Embryonic facial prominence (tissue), 1 donor: ENCODE measurements at regions not wholly inside any gene's neighbourhood (a gene's known extent, or its start where the extent isn't known, plus 50 kb on each side); places are given as distances from the start of the nearest gene placed in this dataset.

Source experiments
- DNase-seq: peaks from one replicate; pipeline ENCODE4 v3.0.0-alpha.2; 2016; ENCODE audit errors: extremely low spot score

- DNase-seq, result no peak
Measured at GRCh38 chr17:12290207-12290606, 269.5 kb downstream of the MAP2K4 start.

GRCh38 chr17:12296209-12296625, 275.5 kb downstream of the MAP2K4 start:
- DNase-seq, result peak; percentile 26

- no peak for DNase-seq
Measured at GRCh38 chr17:12301551-12301950, 280.9 kb downstream of the MAP2K4 start.

- DNase-seq, result no peak
Measured at GRCh38 chr17:12302711-12303110, 282.0 kb downstream of the MAP2K4 start.

- no peak for DNase-seq
Measured at GRCh38 chr17:12310811-12311210, 290.1 kb downstream of the MAP2K4 start.

- DNase-seq, result no peak
Measured at GRCh38 chr17:12312692-12313091, 292.0 kb downstream of the MAP2K4 start.

GRCh38 chr17:12313786-12314185, 293.1 kb downstream of the MAP2K4 start:
- no peak for DNase-seq

- DNase-seq, result no peak
Measured at GRCh38 chr17:12316021-12316420, 295.3 kb downstream of the MAP2K4 start.

- no peak for DNase-seq
Measured at GRCh38 chr17:12318571-12319266, 298.0 kb downstream of the MAP2K4 start.

GRCh38 chr17:12320286-12320685, 299.6 kb downstream of the MAP2K4 start:
- DNase-seq, result no peak

- no peak for DNase-seq
Measured at GRCh38 chr17:12328204-12328603, 307.5 kb downstream of the MAP2K4 start.

- no peak for DNase-seq
Measured at GRCh38 chr17:12330456-12330855, 309.8 kb downstream of the MAP2K4 start.

- DNase-seq, result no peak
Measured at GRCh38 chr17:12341328-12341727, 320.7 kb downstream of the MAP2K4 start.

- no peak for DNase-seq
Measured at GRCh38 chr17:12342161-12342560, 321.5 kb downstream of the MAP2K4 start.

- no peak for DNase-seq
Measured at GRCh38 chr17:12342609-12343435, 322.1 kb downstream of the MAP2K4 start.

- no peak for DNase-seq
Measured at GRCh38 chr17:12348476-12348875, 317.2 kb upstream of the MYOCD start.

GRCh38 chr17:12349297-12349696, 316.4 kb upstream of the MYOCD start:
- DNase-seq, result no peak

- no peak for DNase-seq
Measured at GRCh38 chr17:12352127-12352526, 313.6 kb upstream of the MYOCD start.

- DNase-seq, result no peak
Measured at GRCh38 chr17:12357600-12357999, 308.1 kb upstream of the MYOCD start.

GRCh38 chr17:12358477-12358876, 307.2 kb upstream of the MYOCD start:
- no peak for DNase-seq

GRCh38 chr17:12362853-12363455, 302.7 kb upstream of the MYOCD start:
- DNase-seq, result no peak

GRCh38 chr17:12365805-12366204, 299.9 kb upstream of the MYOCD start:
- no peak for DNase-seq

- DNase-seq, result no peak
Measured at GRCh38 chr17:12369065-12369464, 296.6 kb upstream of the MYOCD start.
